ENCODE measurements at regions not wholly inside any gene's neighbourhood (a gene's known extent, or its start where the extent isn't known, plus 50 kb on each side); places are given as distances from the start of the nearest gene placed in this dataset.

- DNase-seq (ENCODE audit: low spot score) (no peak), ATAC-seq (no peak), FAIRE-seq (no peak)
- H3K27ac ChIP-seq (ENCODE audit: extremely low read length, insufficient read depth, low read length): no peak overlapping the region
- no peak overlapping the region for H3K4me3 ChIP-seq (replicated peaks in 1 of 3; ENCODE audit: insufficient read depth in 1 of 3, low read depth in 2 of 3, low read length in 3 of 3)
- in situ Hi-C loops (cut with HindIII; ENCODE audit: extremely low pct_ligation_motif_present, low pct_unique_long_range_greater_than_20kb) (no loop called here), intact Hi-C loops (cut with micrococcal nuclease; ENCODE audit: unreplicated experiment) (no loop called here)
- POLR2A ChIA-PET: no interaction called here
- no peaks in the 10 kb centered on the region for H3K27me3 ChIP-seq (ENCODE audit: control insufficient read depth in 1 of 2, insufficient read depth in 2 of 2, low read length in 2 of 2)
- CTCF ChIA-PET (ENCODE audit: low intra/inter-chr PET ratio, low total read pairs): no interaction called here
- TF ChIP-seq ZNF782 (CRISPR knock-in tag; IDR thresholded peaks at IDR 0.05; ENCODE audit: borderline replicate concordance) (no peak), LBX2 (CRISPR knock-in tag; IDR thresholded peaks at IDR 0.05; ENCODE audit: borderline replicate concordance) (no peak), SNRNP70 (IDR thresholded peaks at IDR 0.05; ENCODE audit: low read depth, low read length) (no peak), ATF4 (CRISPR knock-in tag; IDR thresholded peaks at IDR 0.05) (no peak), JDP2 (CRISPR knock-in tag; IDR thresholded peaks at IDR 0.05; ENCODE audit: borderline replicate concordance) (no peak), ZNF224 (CRISPR knock-in tag; IDR thresholded peaks at IDR 0.05) (no peak), ZBED4 (CRISPR knock-in tag; IDR thresholded peaks at IDR 0.05; ENCODE audit: borderline replicate concordance) (no peak), FOXA3 (CRISPR knock-in tag; IDR thresholded peaks at IDR 0.05) (no peak), PLRG1 (conservative IDR thresholded peaks at IDR 0.05) (no peak), SNAI1 (CRISPR knock-in tag; IDR thresholded peaks at IDR 0.05; ENCODE audit: borderline replicate concordance) (no peak), ERF (CRISPR knock-in tag; IDR thresholded peaks at IDR 0.05) (no peak), ZNF326 (CRISPR knock-in tag; IDR thresholded peaks at IDR 0.05; ENCODE audit: borderline replicate concordance) (no peak), FOXK1 (CRISPR knock-in tag; IDR thresholded peaks at IDR 0.05; ENCODE audit: borderline replicate concordance, low read depth) (no peak), KDM6A (CRISPR knock-in tag; IDR thresholded peaks at IDR 0.05; ENCODE audit: low read depth) (no peak), ZNF230 (CRISPR knock-in tag; IDR thresholded peaks at IDR 0.05) (no peak)
- H3K9ac ChIP-seq (ENCODE audit: insufficient read depth, low read depth, low read length): no peak overlapping the region
- H3K4me1 ChIP-seq (ENCODE audit: insufficient read depth, low read length): no peaks in the 10 kb centered on the region
- H3K4me2 ChIP-seq (ENCODE audit: low read depth, low read length): no peak overlapping the region
- no peak overlapping the region for H2AFZ ChIP-seq (ENCODE audit: low read length)
- no peaks in the 10 kb centered on the region for H4K20me1 ChIP-seq (ENCODE audit: insufficient read depth, low read length)
- no peaks in the 10 kb centered on the region for H3K9me3 ChIP-seq (ENCODE audit: low read length)
- no peaks in the 10 kb centered on the region for H3K36me3 ChIP-seq (replicated peaks in 1 of 2; ENCODE audit: control insufficient read depth in 1 of 2, insufficient read depth in 2 of 2, low read length in 2 of 2)
- no TSS peak for BruUV-seq (replicated peaks)
- no peaks in the 10 kb centered on the region for H3K79me2 ChIP-seq (ENCODE audit: insufficient read depth, low read length)
Measured at GRCh38 chr13:37485756-37486155, 112.8 kb downstream of the POSTN start.

Data from HepG2 (cell line).